ENCODE measurements at regions not wholly inside any gene's neighbourhood (a gene's known extent, or its start where the extent isn't known, plus 50 kb on each side); places are given as distances from the start of the nearest gene placed in this dataset.

- DNase-seq (ENCODE audit: low read depth, low spot score): no peak
- in situ Hi-C loops (cut with HindIII; ENCODE audit: low sequenced_read_pairs): no loop called here
- H3K4me3 ChIP-seq (ENCODE audit: low read depth, low read length): no peak overlapping the region
- TF ChIP-seq CTCF (IDR thresholded peaks at IDR 0.05; ENCODE audit: low read depth, low read length): no peak
Observed at GRCh38 chr9:26460624-26461023, 432.0 kb downstream of the CAAP1 start.

GRCh38 chr9:26459959-26460358 is 432.6 kb downstream of the CAAP1 start:
- H3K4me3 ChIP-seq (ENCODE audit: low read depth, low read length): no peak overlapping the region
- in situ Hi-C loops (cut with HindIII; ENCODE audit: low sequenced_read_pairs): no loop called here
- DNase-seq (ENCODE audit: low read depth, low spot score): no peak
- TF ChIP-seq CTCF (IDR thresholded peaks at IDR 0.05; ENCODE audit: low read depth, low read length): no peak

GRCh38 chr9:26458054-26458453 is 434.5 kb downstream of the CAAP1 start:
- TF ChIP-seq CTCF (IDR thresholded peaks at IDR 0.05; ENCODE audit: low read depth, low read length): no peak
- no peak for DNase-seq (ENCODE audit: low read depth, low spot score)
- in situ Hi-C loops (cut with HindIII; ENCODE audit: low sequenced_read_pairs): no loop called here
- no peak overlapping the region for H3K4me3 ChIP-seq (ENCODE audit: low read depth, low read length)

- in situ Hi-C loops (cut with HindIII; ENCODE audit: low sequenced_read_pairs): no loop called here
Observed at GRCh38 chr9:26457151-26457550, 435.5 kb downstream of the CAAP1 start.

GRCh38 chr9:26439061-26439624 is 453.5 kb downstream of the CAAP1 start:
- no peak for TF ChIP-seq CTCF (IDR thresholded peaks at IDR 0.05; ENCODE audit: low read depth, low read length)
- H3K4me3 ChIP-seq (ENCODE audit: low read depth, low read length): no peak overlapping the region
- in situ Hi-C loops (cut with HindIII; ENCODE audit: low sequenced_read_pairs): no loop called here
- no peak for DNase-seq (ENCODE audit: low read depth, low spot score)

More at GRCh38 chr9:26457151-26457550, 435.5 kb downstream of the CAAP1 start:
- no peak overlapping the region for H3K4me3 ChIP-seq (ENCODE audit: low read depth, low read length)
- no peak for DNase-seq (ENCODE audit: low read depth, low spot score)
- TF ChIP-seq CTCF (IDR thresholded peaks at IDR 0.05; ENCODE audit: low read depth, low read length): no peak

GRCh38 chr9:26437056-26437711 is 455.4 kb downstream of the CAAP1 start:
- DNase-seq (ENCODE audit: low read depth, low spot score): no peak

More at GRCh38 chr9:26437056-26437711, 455.4 kb downstream of the CAAP1 start:
- no peak overlapping the region for H3K4me3 ChIP-seq (ENCODE audit: low read depth, low read length)
- in situ Hi-C loops (cut with HindIII; ENCODE audit: low sequenced_read_pairs): no loop called here
- TF ChIP-seq CTCF (IDR thresholded peaks at IDR 0.05; ENCODE audit: low read depth, low read length): no peak
